ENCODE measurements at regions not wholly inside any gene's neighbourhood (a gene's known extent, or its start where the extent isn't known, plus 50 kb on each side); places are given as distances from the start of the nearest gene placed in this dataset.

DNA sequence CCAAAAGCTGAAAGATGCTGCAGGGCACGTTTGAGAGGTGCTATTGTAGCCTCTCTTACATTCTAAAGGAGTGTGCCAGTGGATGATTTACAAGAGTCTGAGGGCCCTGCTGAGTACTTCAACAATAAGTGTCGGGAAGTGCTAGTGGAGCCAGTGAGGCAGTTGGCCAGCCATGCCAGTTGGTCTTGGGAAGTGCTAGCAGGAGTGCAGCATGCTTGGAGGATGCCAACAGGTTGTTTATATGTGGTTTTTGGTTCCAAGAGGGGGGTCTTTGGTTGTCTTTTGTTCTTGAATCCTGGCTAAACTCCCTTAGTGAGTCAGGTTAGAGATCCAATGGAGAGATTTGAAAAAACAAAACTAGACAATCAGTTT, 335.3 kb downstream of the PABPC4L start:
- TF ChIP-seq, protein P1, sequence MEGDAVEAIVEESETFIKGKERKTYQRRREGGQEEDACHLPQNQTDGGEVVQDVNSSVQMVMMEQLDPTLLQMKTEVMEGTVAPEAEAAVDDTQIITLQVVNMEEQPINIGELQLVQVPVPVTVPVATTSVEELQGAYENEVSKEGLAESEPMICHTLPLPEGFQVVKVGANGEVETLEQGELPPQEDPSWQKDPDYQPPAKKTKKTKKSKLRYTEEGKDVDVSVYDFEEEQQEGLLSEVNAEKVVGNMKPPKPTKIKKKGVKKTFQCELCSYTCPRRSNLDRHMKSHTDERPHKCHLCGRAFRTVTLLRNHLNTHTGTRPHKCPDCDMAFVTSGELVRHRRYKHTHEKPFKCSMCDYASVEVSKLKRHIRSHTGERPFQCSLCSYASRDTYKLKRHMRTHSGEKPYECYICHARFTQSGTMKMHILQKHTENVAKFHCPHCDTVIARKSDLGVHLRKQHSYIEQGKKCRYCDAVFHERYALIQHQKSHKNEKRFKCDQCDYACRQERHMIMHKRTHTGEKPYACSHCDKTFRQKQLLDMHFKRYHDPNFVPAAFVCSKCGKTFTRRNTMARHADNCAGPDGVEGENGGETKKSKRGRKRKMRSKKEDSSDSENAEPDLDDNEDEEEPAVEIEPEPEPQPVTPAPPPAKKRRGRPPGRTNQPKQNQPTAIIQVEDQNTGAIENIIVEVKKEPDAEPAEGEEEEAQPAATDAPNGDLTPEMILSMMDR (IDR thresholded peaks at IDR 0.05; ENCODE audit: insufficient read depth, low read depth, low read length, missing control alignments), result no peak
- no peak overlapping the region for H3K4me3 ChIP-seq (ENCODE audit: low read depth, low read length)
- no peak for DNase-seq (ENCODE audit: low read depth)

DNA sequence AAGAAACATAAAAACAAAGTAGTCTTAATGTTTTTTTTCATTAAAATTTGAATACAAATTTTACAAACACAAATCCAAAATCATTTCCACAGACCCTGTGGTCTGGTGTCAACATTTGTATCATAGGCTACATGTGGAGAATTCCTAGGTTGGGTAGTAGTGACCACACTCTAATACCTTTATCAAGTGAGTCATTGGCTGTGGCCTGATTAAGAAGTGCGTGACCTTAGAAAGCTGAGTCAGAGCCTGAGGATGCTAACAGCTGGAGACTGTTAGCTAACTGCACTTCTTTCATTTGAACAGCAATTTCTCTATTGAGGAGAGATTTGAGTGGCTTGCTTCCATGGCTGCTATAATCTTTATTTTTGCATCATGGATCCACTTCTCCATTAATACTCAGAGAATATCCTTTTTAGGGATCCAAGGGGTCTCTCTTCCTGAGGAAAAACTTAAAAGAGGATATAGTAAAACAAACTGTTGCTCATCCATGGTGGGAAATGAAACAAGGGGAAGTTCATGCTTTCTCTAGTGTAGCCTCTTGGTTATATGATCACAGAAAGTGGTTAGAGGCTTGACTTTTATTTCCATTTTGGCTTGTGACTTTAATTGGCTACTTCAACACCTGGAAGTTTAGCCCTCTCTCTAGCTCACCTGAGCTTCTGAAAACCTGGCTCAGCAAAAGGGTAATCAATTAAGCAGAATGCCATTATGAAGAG, 335.8 kb downstream of the PABPC4L start:
- H3K4me3 ChIP-seq (ENCODE audit: low read depth, low read length), result no peak overlapping the region
- DNase-seq (ENCODE audit: low read depth), result no peak
- TF ChIP-seq, protein P1 (IDR thresholded peaks at IDR 0.05; ENCODE audit: insufficient read depth, low read depth, low read length, missing control alignments), result no peak

DNA sequence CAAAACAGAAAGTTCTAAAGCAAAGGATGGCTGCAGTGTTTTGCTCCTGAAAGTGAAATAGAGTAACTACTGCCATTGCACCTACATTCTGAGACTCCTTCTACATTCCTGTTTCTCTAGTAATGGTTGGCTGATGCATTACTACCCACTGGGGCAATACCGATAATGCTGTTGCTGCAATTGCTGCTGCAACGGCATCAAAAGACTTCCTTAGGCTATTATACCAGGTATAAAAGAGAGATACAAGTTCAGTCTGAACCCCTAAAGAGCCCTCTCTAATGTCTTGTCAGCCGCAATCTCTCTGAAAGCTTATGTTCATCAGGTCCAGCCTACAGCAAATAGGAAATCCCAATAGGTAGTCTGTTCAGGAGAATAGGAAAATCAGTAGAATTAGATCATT, 338.4 kb downstream of the PABPC4L start:
- no peak overlapping the region for H3K4me3 ChIP-seq (ENCODE audit: low read depth, low read length)
- TF ChIP-seq, protein P1 (IDR thresholded peaks at IDR 0.05; ENCODE audit: insufficient read depth, low read depth, low read length, missing control alignments), result no peak
- DNase-seq (ENCODE audit: low read depth), result no peak

DNA sequence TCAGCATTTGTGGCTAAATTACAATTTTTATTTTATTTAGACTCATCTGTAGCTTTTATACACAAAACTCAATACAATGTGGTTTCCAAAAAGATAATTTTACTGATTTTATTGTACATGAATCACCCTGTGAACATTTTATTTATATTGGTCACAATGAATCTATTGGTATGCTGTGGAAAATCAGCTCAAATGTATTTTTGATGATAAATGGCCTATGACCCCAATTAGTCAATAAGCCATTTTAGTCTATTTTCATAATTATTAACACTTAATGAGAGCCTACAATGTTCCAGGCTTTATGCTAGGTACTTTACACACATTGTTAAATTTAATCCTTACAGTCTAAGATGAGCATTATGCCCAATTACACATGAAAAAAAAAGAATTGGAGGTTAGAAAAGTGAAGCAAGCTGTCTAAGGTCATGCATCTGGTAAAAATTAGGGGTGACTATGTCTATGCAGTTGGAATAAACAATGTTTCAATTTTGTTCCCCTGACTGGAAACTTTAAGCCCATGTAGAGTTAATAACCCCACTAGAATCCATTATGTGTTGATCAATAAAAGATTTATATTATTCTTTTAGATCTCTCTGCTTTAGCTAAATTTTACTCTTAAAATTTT, 344.7 kb downstream of the PABPC4L start:
- TF ChIP-seq, protein P1 (IDR thresholded peaks at IDR 0.05; ENCODE audit: insufficient read depth, low read depth, low read length, missing control alignments), result no peak
- DNase-seq (ENCODE audit: low read depth), result no peak
- H3K4me3 ChIP-seq (ENCODE audit: low read depth, low read length), result no peak overlapping the region

DNA sequence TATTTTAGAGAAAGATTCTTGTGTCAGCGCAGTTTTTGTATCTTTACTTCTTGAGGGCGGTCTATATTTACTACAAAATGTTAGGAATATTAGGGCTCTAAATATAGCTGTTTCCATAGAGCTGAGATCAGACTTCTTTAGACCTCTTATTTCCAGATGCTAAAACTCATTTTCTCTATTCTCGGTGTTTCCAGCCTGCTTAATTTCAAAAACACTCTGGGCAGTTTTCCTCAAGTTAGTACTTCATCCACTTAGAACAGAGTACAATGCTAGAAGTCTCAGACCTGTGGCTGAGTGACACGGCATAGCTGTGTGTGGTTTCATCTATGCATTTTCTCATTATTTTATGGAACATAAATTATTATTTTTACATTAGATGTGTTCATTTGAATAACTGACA, 346.6 kb downstream of the PABPC4L start:
- DNase-seq (ENCODE audit: low read depth), result no peak
- H3K4me3 ChIP-seq (ENCODE audit: low read depth, low read length), result no peak overlapping the region
- TF ChIP-seq, protein P1 (IDR thresholded peaks at IDR 0.05; ENCODE audit: insufficient read depth, low read depth, low read length, missing control alignments), result no peak

DNA sequence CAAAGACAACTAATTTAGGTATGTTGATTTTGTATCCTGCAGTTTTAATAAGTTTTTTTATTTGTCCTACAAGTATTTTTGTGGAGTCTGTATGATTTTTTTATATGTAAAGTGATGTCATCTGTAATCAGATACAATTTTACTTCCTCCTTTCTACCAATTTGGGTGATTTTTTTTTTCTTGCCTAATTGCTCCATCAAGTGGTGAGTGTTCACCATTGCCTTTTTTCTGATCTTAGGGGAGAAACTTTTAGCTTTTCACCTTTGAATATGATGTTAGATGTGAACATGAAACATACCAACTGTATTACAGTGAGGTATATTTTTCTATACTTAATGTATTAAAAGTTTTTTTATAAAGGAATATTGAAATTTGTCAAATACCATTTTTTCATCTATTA, 362.3 kb downstream of the PABPC4L start:
- H3K4me3 ChIP-seq (ENCODE audit: low read depth, low read length), result no peak overlapping the region
- no peak for DNase-seq (ENCODE audit: low read depth)
- TF ChIP-seq, protein P1 (IDR thresholded peaks at IDR 0.05; ENCODE audit: insufficient read depth, low read depth, low read length, missing control alignments), result no peak

DNA sequence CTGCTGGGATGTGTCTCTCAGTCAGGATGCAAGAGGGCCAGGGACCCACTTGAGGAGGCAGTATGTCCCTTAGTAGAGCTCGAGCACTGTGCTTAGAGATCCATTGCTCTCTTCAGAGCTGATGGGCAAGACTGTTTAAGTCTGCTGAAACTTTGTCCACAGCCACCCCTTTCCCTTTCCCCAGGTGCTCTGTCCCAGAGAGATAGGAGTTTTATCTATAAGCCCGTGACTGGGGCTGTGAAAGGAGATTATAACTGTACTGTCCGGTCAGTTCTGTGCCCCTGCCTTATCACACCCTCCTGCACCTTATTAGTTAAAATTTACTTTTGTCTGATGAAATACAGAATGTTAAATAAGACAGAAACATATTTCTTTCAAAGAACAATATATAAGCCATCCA, 378.4 kb downstream of the PABPC4L start:
- H3K4me3 ChIP-seq (ENCODE audit: low read depth, low read length), result no peak overlapping the region
- DNase-seq (ENCODE audit: low read depth), result no peak
- TF ChIP-seq, protein P1 (IDR thresholded peaks at IDR 0.05; ENCODE audit: insufficient read depth, low read depth, low read length, missing control alignments), result no peak

Data from GM12865 (cell line).